ENCODE measurements at regions not wholly inside any gene's neighbourhood (a gene's known extent, or its start where the extent isn't known, plus 50 kb on each side); places are given as distances from the start of the nearest gene placed in this dataset.

- TF ChIP-seq CTCF (conservative IDR thresholded peaks at IDR 0.05; ENCODE audit: low read length): no peak
- no peak for TF ChIP-seq EZH2phosphoT487 (IDR thresholded peaks at IDR 0.05; ENCODE audit: borderline replicate concordance)
- no peak overlapping the region for H3K4me2 ChIP-seq (ENCODE audit: low read depth, low read length, poor library complexity, severe bottlenecking)
- H3K4me1 ChIP-seq (ENCODE audit: insufficient read depth, low read length, poor library complexity, severe bottlenecking): no peaks in the 10 kb centered on the region
- peaks cover 3% of the 10 kb centered on the region; the same call in 1 of the 2 replicates for H3K9me3 ChIP-seq (ENCODE audit: insufficient read depth, low read depth, low read length)
- no peaks in the 10 kb centered on the region for H3F3A ChIP-seq (ENCODE audit: low read depth)
- H3K4me3 ChIP-seq (ENCODE audit: low read length, poor library complexity, severe bottlenecking): no peak overlapping the region
- H3K9ac ChIP-seq (ENCODE audit: low read depth, low read length, poor library complexity, severe bottlenecking): no peak overlapping the region
- no peaks in the 10 kb centered on the region for H3K27me3 ChIP-seq (ENCODE audit: insufficient read depth, low read length, poor library complexity, severe bottlenecking)
- no peaks in the 10 kb centered on the region for H3K9me2 ChIP-seq (replicated peaks; ENCODE audit: low read depth, low read length)
- H4K20me1 ChIP-seq (ENCODE audit: insufficient read depth, low read length, poor library complexity, severe bottlenecking): no peaks in the 10 kb centered on the region
- H3K79me2 ChIP-seq (ENCODE audit: insufficient read depth, low read length): no peaks in the 10 kb centered on the region
- H3K36me3 ChIP-seq (ENCODE audit: insufficient read depth, low read length): no peaks in the 10 kb centered on the region
- no peak overlapping the region for H2AFZ ChIP-seq (ENCODE audit: low read length)
These were observed 235.1 kb downstream of the EPHA4 start for GRCh38 chr2:221336967-221337366.

- no peak overlapping the region for H3K4me3 ChIP-seq (ENCODE audit: low read length, poor library complexity, severe bottlenecking)
- no peak for TF ChIP-seq CTCF (conservative IDR thresholded peaks at IDR 0.05; ENCODE audit: low read length)
- no peak overlapping the region for H3K9ac ChIP-seq (ENCODE audit: low read depth, low read length, poor library complexity, severe bottlenecking)
- no peaks in the 10 kb centered on the region for H3K79me2 ChIP-seq (ENCODE audit: insufficient read depth, low read length)
- H3F3A ChIP-seq (ENCODE audit: low read depth): no peaks in the 10 kb centered on the region
- no peak overlapping the region for H2AFZ ChIP-seq (ENCODE audit: low read length)
- H3K4me1 ChIP-seq (ENCODE audit: insufficient read depth, low read length, poor library complexity, severe bottlenecking): no peaks in the 10 kb centered on the region
- no peaks in the 10 kb centered on the region for H3K9me2 ChIP-seq (replicated peaks; ENCODE audit: low read depth, low read length)
- no peaks in the 10 kb centered on the region for H3K36me3 ChIP-seq (ENCODE audit: insufficient read depth, low read length)
- no peaks in the 10 kb centered on the region for H4K20me1 ChIP-seq (ENCODE audit: insufficient read depth, low read length, poor library complexity, severe bottlenecking)
- H3K4me2 ChIP-seq (ENCODE audit: low read depth, low read length, poor library complexity, severe bottlenecking): no peak overlapping the region
- no peaks in the 10 kb centered on the region for H3K9me3 ChIP-seq (ENCODE audit: insufficient read depth, low read depth, low read length)
- no peaks in the 10 kb centered on the region for H3K27me3 ChIP-seq (ENCODE audit: insufficient read depth, low read length, poor library complexity, severe bottlenecking)
These were observed 234.0 kb downstream of the EPHA4 start for GRCh38 chr2:221337957-221338685.

GRCh38 chr2:221342388-221342787 lies 229.7 kb downstream of the EPHA4 start:
- Histone ChIP-seq H3K27me3 (ENCODE audit: insufficient read depth, low read length, poor library complexity, severe bottlenecking) (no peaks in the 10 kb centered on the region), H3F3A (ENCODE audit: low read depth) (no peaks in the 10 kb centered on the region), H3K4me2 (ENCODE audit: low read depth, low read length, poor library complexity, severe bottlenecking) (no peak overlapping the region), H3K9me3 (ENCODE audit: insufficient read depth, low read depth, low read length) (no peaks in the 10 kb centered on the region), H3K79me2 (ENCODE audit: insufficient read depth, low read length) (no peaks in the 10 kb centered on the region), H4K20me1 (ENCODE audit: insufficient read depth, low read length, poor library complexity, severe bottlenecking) (no peaks in the 10 kb centered on the region), H3K36me3 (ENCODE audit: insufficient read depth, low read length) (no peaks in the 10 kb centered on the region), H2AFZ (ENCODE audit: low read length) (no peak overlapping the region), H3K4me3 (ENCODE audit: low read length, poor library complexity, severe bottlenecking) (no peak overlapping the region), H3K4me1 (ENCODE audit: insufficient read depth, low read length, poor library complexity, severe bottlenecking) (no peaks in the 10 kb centered on the region), H3K9me2 (replicated peaks; ENCODE audit: low read depth, low read length) (no peaks in the 10 kb centered on the region), H3K9ac (ENCODE audit: low read depth, low read length, poor library complexity, severe bottlenecking) (no peak overlapping the region)
- TF ChIP-seq EZH2phosphoT487 (IDR thresholded peaks at IDR 0.05; ENCODE audit: borderline replicate concordance) (no peak), CTCF (conservative IDR thresholded peaks at IDR 0.05; ENCODE audit: low read length) (no peak)

Measured in Loucy (cell line).